Panc1 (cell line): ENCODE measurements at regions not wholly inside any gene's neighbourhood (a gene's known extent, or its start where the extent isn't known, plus 50 kb on each side); places are given as distances from the start of the nearest gene placed in this dataset.
A peak's percentile ranks its signal among the peaks of the same experiment; 100 is the strongest.

ENCODE experiments used
- ATAC-seq: fragments of 200-7000 bp; cut with Tn5 transposase; 2 replicates; pipeline ENCODE4 v1.9.1; 2020; ENCODE audit warnings: mild to moderate bottlenecking, moderate library complexity
- BruUV-seq: library from RNA; stranded (reverse); fragments of 400-500 nt; replicated peaks from 2 replicates; lab custom pipeline; 2021; lab: Mats Ljungman, UMichigan
- CTCF ChIA-PET: fragments of 300-600 bp; sonication (Branson Sonifier 250); formaldehyde crosslinking; loops from one replicate; lab custom pipeline; 2022; ENCODE audit warnings: antibody characterized with exemption; lab: Charles Lee
- POLR2A ChIA-PET: fragments of 300-600 bp; sonication (Branson Sonifier 250); formaldehyde crosslinking; loops from one replicate; lab custom pipeline; 2022; ENCODE audit warnings: antibody characterized with exemption; lab: Charles Lee
- DNase-seq: peaks from one replicate; pipeline ENCODE4 v3.0.0-alpha.2; 2010; ENCODE audit warnings: low read depth, low spot score
- H3K27ac ChIP-seq: 2 replicates; pipeline ENCODE4 v1.5.1; 2011; ENCODE audit warnings: mild to moderate bottlenecking, low read length, inconsistent platforms
- H3K27me3 ChIP-seq: fragments of 200-500 bp; sonication (Bioruptor generic); 2 replicates; pipeline ENCODE4 v1.6.0; 2014; ENCODE audit warnings: low read length, inconsistent platforms; ENCODE audit not compliant: control insufficient read depth, insufficient read depth
- H3K36me3 ChIP-seq: fragments of 200-500 bp; sonication (Bioruptor generic); 2 replicates; pipeline ENCODE4 v1.5.1; 2014; ENCODE audit warnings: inconsistent platforms, mild to moderate bottlenecking, low read length, moderate library complexity; ENCODE audit not compliant: control insufficient read depth, insufficient read depth
- H3K4me1 ChIP-seq: 2 replicates; pipeline ENCODE4 v1.5.1; 2011; ENCODE audit warnings: inconsistent platforms, mild to moderate bottlenecking, low read length, moderate library complexity; ENCODE audit not compliant: control insufficient read depth, insufficient read depth
- H3K4me3 ChIP-seq, 2 experiments: 2 replicates each; pipeline ENCODE4 v1.5.1; 2011 to 2012; ENCODE audit warnings: low read depth in 2 of 2, low read length in 2 of 2, mild to moderate bottlenecking in 2 of 2, inconsistent platforms in 1 of 2, moderate library complexity in 1 of 2
- H3K9me3 ChIP-seq: fragments of 200-500 bp; sonication (Bioruptor generic); 2 replicates; pipeline ENCODE4 v1.5.1; 2014; ENCODE audit warnings: low read depth, mild to moderate bottlenecking, inconsistent platforms, low read length, moderate library complexity; ENCODE audit not compliant: control insufficient read depth, insufficient read depth
- POLR2AphosphoS5 ChIP-seq: IDR thresholded peaks from 2 replicates; pipeline ENCODE4 v1.6.1; 2012; ENCODE audit warnings: mild to moderate bottlenecking, low read depth, low read length, moderate library complexity
- SIN3A ChIP-seq: IDR thresholded peaks from 2 replicates; pipeline ENCODE4 v1.6.1; 2012; ENCODE audit warnings: low read depth, mild to moderate bottlenecking, low read length, moderate library complexity, borderline replicate concordance; ENCODE audit not compliant: insufficient read depth
- TCF7L2 ChIP-seq: IDR thresholded peaks from 2 replicates; pipeline ENCODE4 v1.6.1; 2011; ENCODE audit warnings: mild to moderate bottlenecking, low read depth, low read length, inconsistent platforms
- in situ Hi-C: cut with HindIII; loops from 2 replicates; pipeline ENCODE4 v1.10.0; 2016; ENCODE audit warnings: low sequenced_read_pairs, low pct_unique_long_range_greater_than_20kb
- intact Hi-C: fragments of 100-400 bp; cut with micrococcal nuclease; formaldehyde crosslinking; loops from one replicate; pipeline ENCODE4 v1.10.0; 2022; ENCODE audit not compliant: unreplicated experiment
- TF ChIP-seq, protein P1 (sequence below), 2 experiments: IDR thresholded peaks; 2 replicates each; pipeline ENCODE4 v1.6.1; 2011 to 2012; ENCODE audit warnings: low read depth in 2 of 2, control low read depth in 1 of 2, low read length in 1 of 2, mild to moderate bottlenecking in 1 of 2, moderate library complexity in 1 of 2; ENCODE audit not compliant: insufficient read depth in 1 of 2
- TF ChIP-seq, protein P2 (sequence below): fragments of 450-650 bp; IDR thresholded peaks from 2 replicates; pipeline ENCODE4 v1.5.1; 2017; ENCODE audit warnings: mild to moderate bottlenecking

DNA sequence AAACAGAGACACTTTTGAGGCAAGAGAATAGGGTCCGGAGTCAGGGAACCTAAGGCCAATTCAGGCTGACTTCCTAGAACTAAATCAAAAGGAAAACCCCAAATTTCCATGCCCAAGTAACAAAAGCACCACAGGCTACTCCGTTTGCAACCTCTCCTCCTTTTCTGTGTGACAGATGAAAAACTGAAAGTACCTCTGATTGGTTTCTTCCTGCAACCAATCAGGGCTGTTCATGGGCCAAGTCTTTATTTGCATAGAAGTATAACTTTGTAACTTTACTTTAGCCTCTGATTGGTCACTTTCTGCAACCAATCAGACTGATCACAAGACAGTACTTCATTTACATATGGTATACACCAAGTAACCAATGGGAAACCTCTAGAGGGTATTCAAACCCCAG is 239.9 kb upstream of the KCND2 start:
- no peak for DNase-seq
- Histone ChIP-seq H3K4me3 (peak overlapping the region in 1 of 2 experiments; percentile 4; a peak in 1 of 4 replicates), H3K9me3 (no peaks in the 10 kb centered on the region), H3K27ac (no peak overlapping the region), H3K4me1 (no peaks in the 10 kb centered on the region), H3K27me3 (no peaks in the 10 kb centered on the region), H3K36me3 (no peaks in the 10 kb centered on the region)
- ChIA-PET CTCF (no interaction called here), POLR2A (no interaction called here)
- ATAC-seq, result no peak
- BruUV-seq, result no TSS peak
- intact Hi-C loops, result no loop called here
- in situ Hi-C loops, result no loop called here
- TF ChIP-seq POLR2AphosphoS5, result no peak
- TF ChIP-seq TCF7L2, result no peak
- TF ChIP-seq, protein P1, sequence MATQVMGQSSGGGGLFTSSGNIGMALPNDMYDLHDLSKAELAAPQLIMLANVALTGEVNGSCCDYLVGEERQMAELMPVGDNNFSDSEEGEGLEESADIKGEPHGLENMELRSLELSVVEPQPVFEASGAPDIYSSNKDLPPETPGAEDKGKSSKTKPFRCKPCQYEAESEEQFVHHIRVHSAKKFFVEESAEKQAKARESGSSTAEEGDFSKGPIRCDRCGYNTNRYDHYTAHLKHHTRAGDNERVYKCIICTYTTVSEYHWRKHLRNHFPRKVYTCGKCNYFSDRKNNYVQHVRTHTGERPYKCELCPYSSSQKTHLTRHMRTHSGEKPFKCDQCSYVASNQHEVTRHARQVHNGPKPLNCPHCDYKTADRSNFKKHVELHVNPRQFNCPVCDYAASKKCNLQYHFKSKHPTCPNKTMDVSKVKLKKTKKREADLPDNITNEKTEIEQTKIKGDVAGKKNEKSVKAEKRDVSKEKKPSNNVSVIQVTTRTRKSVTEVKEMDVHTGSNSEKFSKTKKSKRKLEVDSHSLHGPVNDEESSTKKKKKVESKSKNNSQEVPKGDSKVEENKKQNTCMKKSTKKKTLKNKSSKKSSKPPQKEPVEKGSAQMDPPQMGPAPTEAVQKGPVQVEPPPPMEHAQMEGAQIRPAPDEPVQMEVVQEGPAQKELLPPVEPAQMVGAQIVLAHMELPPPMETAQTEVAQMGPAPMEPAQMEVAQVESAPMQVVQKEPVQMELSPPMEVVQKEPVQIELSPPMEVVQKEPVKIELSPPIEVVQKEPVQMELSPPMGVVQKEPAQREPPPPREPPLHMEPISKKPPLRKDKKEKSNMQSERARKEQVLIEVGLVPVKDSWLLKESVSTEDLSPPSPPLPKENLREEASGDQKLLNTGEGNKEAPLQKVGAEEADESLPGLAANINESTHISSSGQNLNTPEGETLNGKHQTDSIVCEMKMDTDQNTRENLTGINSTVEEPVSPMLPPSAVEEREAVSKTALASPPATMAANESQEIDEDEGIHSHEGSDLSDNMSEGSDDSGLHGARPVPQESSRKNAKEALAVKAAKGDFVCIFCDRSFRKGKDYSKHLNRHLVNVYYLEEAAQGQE (IDR thresholded peaks at IDR 0.05; ENCODE audit: insufficient read depth in 1 of 2, low read depth in 2 of 2, low read length in 1 of 2), result no peak
- TF ChIP-seq, protein P2, sequence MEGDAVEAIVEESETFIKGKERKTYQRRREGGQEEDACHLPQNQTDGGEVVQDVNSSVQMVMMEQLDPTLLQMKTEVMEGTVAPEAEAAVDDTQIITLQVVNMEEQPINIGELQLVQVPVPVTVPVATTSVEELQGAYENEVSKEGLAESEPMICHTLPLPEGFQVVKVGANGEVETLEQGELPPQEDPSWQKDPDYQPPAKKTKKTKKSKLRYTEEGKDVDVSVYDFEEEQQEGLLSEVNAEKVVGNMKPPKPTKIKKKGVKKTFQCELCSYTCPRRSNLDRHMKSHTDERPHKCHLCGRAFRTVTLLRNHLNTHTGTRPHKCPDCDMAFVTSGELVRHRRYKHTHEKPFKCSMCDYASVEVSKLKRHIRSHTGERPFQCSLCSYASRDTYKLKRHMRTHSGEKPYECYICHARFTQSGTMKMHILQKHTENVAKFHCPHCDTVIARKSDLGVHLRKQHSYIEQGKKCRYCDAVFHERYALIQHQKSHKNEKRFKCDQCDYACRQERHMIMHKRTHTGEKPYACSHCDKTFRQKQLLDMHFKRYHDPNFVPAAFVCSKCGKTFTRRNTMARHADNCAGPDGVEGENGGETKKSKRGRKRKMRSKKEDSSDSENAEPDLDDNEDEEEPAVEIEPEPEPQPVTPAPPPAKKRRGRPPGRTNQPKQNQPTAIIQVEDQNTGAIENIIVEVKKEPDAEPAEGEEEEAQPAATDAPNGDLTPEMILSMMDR, result no peak
- TF ChIP-seq SIN3A, result no peak

DNA sequence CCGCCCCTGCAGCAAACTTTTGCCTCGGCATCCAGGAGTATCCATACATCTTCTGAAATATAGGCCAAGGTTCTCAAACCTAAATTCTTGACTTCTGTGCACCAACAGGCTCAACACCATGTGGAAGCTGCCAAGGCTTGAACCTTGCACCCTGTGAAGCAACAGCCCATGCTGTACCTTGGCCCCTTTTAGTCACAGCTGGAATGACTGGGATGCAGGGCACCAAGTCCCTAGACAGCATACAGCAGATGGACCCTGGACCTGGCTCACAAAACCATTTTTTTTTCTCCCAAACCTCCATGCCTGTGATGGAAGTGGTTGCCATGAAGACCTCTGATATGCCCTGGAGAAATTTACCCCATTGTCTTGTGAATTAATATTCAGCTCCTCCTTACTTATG is 233.8 kb upstream of the KCND2 start:
- no peak for ATAC-seq
- no TSS peak for BruUV-seq
- TF ChIP-seq, protein P2, result no peak
- TF ChIP-seq SIN3A (no peak), POLR2AphosphoS5 (no peak), TCF7L2 (no peak)
- TF ChIP-seq, protein P1 (IDR thresholded peaks at IDR 0.05; ENCODE audit: insufficient read depth in 1 of 2, low read depth in 2 of 2, low read length in 1 of 2), result no peak
- Histone ChIP-seq H3K4me1 (no peaks in the 10 kb centered on the region), H3K4me3 (no peak overlapping the region), H3K27ac (no peak overlapping the region), H3K36me3 (no peaks in the 10 kb centered on the region), H3K9me3 (no peaks in the 10 kb centered on the region), H3K27me3 (no peaks in the 10 kb centered on the region)
- intact Hi-C loops, result no loop called here
- ChIA-PET POLR2A (no interaction called here), CTCF (no interaction called here)
- in situ Hi-C loops, result no loop called here
- DNase-seq, result no peak
